WTC11 (cell line): ENCODE measurements at regions not wholly inside any gene's neighbourhood (a gene's known extent, or its start where the extent isn't known, plus 50 kb on each side); places are given as distances from the start of the nearest gene placed in this dataset.

Experiments
- ATF2 ChIP-seq: sonication (generic); formaldehyde crosslinking; IDR thresholded peaks from 2 replicates; pipeline ENCODE4 v1.8.1; 2022; ENCODE audit warnings: low read depth, missing genetic modification reagents, borderline replicate concordance
- ZNF317 ChIP-seq: sonication (generic); formaldehyde crosslinking; IDR thresholded peaks from 2 replicates; pipeline ENCODE4 v1.8.1; 2023; ENCODE audit warnings: low read depth, mild to moderate bottlenecking, moderate library complexity, missing genetic modification reagents, borderline replicate concordance
- TF ChIP-seq, protein P1 (sequence below): sonication (generic); formaldehyde crosslinking; IDR thresholded peaks from 2 replicates; pipeline ENCODE4 v1.8.1; 2023; ENCODE audit warnings: mild to moderate bottlenecking, missing genetic modification reagents, moderate library complexity
- TF ChIP-seq, protein P2 (sequence below): fragments of 200-600 bp; IDR thresholded peaks from 2 replicates; pipeline ENCODE4 v1.8.0; 2022; ENCODE audit warnings: antibody characterized with exemption
- TF ChIP-seq, protein P3 (sequence below): sonication (generic); formaldehyde crosslinking; IDR thresholded peaks from 2 replicates; pipeline ENCODE4 v1.8.1; 2022; ENCODE audit warnings: mild to moderate bottlenecking, moderate library complexity, missing genetic modification reagents

- TF ChIP-seq, protein P1, sequence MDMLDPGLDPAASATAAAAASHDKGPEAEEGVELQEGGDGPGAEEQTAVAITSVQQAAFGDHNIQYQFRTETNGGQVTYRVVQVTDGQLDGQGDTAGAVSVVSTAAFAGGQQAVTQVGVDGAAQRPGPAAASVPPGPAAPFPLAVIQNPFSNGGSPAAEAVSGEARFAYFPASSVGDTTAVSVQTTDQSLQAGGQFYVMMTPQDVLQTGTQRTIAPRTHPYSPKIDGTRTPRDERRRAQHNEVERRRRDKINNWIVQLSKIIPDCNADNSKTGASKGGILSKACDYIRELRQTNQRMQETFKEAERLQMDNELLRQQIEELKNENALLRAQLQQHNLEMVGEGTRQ (CRISPR knock-in tag), result no peak
- no peak for TF ChIP-seq ATF2 (CRISPR knock-in tag)
- TF ChIP-seq, protein P2, sequence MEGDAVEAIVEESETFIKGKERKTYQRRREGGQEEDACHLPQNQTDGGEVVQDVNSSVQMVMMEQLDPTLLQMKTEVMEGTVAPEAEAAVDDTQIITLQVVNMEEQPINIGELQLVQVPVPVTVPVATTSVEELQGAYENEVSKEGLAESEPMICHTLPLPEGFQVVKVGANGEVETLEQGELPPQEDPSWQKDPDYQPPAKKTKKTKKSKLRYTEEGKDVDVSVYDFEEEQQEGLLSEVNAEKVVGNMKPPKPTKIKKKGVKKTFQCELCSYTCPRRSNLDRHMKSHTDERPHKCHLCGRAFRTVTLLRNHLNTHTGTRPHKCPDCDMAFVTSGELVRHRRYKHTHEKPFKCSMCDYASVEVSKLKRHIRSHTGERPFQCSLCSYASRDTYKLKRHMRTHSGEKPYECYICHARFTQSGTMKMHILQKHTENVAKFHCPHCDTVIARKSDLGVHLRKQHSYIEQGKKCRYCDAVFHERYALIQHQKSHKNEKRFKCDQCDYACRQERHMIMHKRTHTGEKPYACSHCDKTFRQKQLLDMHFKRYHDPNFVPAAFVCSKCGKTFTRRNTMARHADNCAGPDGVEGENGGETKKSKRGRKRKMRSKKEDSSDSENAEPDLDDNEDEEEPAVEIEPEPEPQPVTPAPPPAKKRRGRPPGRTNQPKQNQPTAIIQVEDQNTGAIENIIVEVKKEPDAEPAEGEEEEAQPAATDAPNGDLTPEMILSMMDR, result no peak
- TF ChIP-seq ZNF317 (CRISPR knock-in tag), result no peak
- TF ChIP-seq, protein P3, sequence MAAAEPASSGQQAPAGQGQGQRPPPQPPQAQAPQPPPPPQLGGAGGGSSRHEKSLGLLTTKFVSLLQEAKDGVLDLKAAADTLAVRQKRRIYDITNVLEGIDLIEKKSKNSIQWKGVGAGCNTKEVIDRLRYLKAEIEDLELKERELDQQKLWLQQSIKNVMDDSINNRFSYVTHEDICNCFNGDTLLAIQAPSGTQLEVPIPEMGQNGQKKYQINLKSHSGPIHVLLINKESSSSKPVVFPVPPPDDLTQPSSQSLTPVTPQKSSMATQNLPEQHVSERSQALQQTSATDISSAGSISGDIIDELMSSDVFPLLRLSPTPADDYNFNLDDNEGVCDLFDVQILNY (CRISPR knock-in tag), result no peak
These were observed 932.7 kb downstream of the TFAP2A start for GRCh38 chr6:9482030-9482738.
